SK-N-SH treated with all-trans-retinoic acid at 6 μM for 48 hours (cell line): ENCODE measurements at regions not wholly inside any gene's neighbourhood (a gene's known extent, or its start where the extent isn't known, plus 50 kb on each side); places are given as distances from the start of the nearest gene placed in this dataset.

Experiments
- ATAC-seq: fragments of 200-7000 bp; cut with Tn5 transposase; 3 replicates; pipeline ENCODE4 v1.9.1; 2020; ENCODE audit warnings: mild to moderate bottlenecking, moderate library complexity
- ARNTL ChIP-seq: fragments of 450-650 bp; formaldehyde crosslinking; IDR thresholded peaks from 2 replicates; pipeline ENCODE4 v1.5.0; 2020; ENCODE audit warnings: low read depth, mild to moderate bottlenecking, moderate library complexity, borderline replicate concordance
- CSDC2 ChIP-seq: fragments of 250-450 bp; sonication (Bioruptor Pico); IDR thresholded peaks from 2 replicates; pipeline ENCODE4 v1.5.0; 2020; ENCODE audit warnings: mild to moderate bottlenecking, moderate library complexity
- ESRRG ChIP-seq: fragments of 250-450 bp; sonication (Bioruptor Pico); IDR thresholded peaks from 2 replicates; pipeline ENCODE4 v1.6.1; 2021; ENCODE audit warnings: mild to moderate bottlenecking
- ISL1 ChIP-seq: fragments of 250-450 bp; sonication (Bioruptor Pico); IDR thresholded peaks from 2 replicates; pipeline ENCODE4 v2.1.2; 2022; ENCODE audit warnings: mild to moderate bottlenecking, moderate library complexity
- OSR1 ChIP-seq: fragments of 250-450 bp; sonication (Bioruptor Pico); IDR thresholded peaks from 2 replicates; pipeline ENCODE4 v1.8.0; 2022; ENCODE audit warnings: moderate library complexity, mild to moderate bottlenecking, inconsistent platforms
- POU6F1 ChIP-seq: fragments of 250-450 bp; sonication (Bioruptor Pico); IDR thresholded peaks from 2 replicates; pipeline ENCODE4 v1.8.0; 2021; ENCODE audit warnings: low read depth, mild to moderate bottlenecking, moderate library complexity, borderline replicate concordance
- PPARA ChIP-seq: fragments of 250-450 bp; sonication (Bioruptor Pico); IDR thresholded peaks from 2 replicates; pipeline ENCODE4 v1.5.0; 2020; ENCODE audit warnings: mild to moderate bottlenecking, borderline replicate concordance
- RARB ChIP-seq: fragments of 250-450 bp; sonication (Bioruptor Pico); IDR thresholded peaks from 2 replicates; pipeline ENCODE4 v1.8.0; 2021; ENCODE audit warnings: mild to moderate bottlenecking, moderate library complexity
- SNAI2 ChIP-seq: fragments of 250-450 bp; sonication (Bioruptor Pico); IDR thresholded peaks from 2 replicates; pipeline ENCODE4 v1.5.0; 2020; ENCODE audit warnings: mild to moderate bottlenecking, moderate library complexity
- TCF4 ChIP-seq: fragments of 250-450 bp; sonication (Bioruptor Pico); IDR thresholded peaks from 2 replicates; pipeline ENCODE4 v1.8.0; 2021; ENCODE audit warnings: mild to moderate bottlenecking, moderate library complexity, borderline replicate concordance
- TOX ChIP-seq: fragments of 250-450 bp; sonication (Bioruptor Pico); IDR thresholded peaks from 2 replicates; pipeline ENCODE4 v1.8.0; 2021; ENCODE audit warnings: mild to moderate bottlenecking, moderate library complexity, borderline replicate concordance
- TSHZ2 ChIP-seq: fragments of 250-450 bp; sonication (Bioruptor Pico); IDR thresholded peaks from 2 replicates; pipeline ENCODE4 v1.5.0; 2020; ENCODE audit warnings: mild to moderate bottlenecking, moderate library complexity
- ZFP30 ChIP-seq: fragments of 450-650 bp; formaldehyde crosslinking; IDR thresholded peaks from 2 replicates; pipeline ENCODE4 v1.5.0; 2022; ENCODE audit warnings: mild to moderate bottlenecking, moderate library complexity
- ZNF565 ChIP-seq: fragments of 450-650 bp; formaldehyde crosslinking; conservative IDR thresholded peaks from 2 replicates; pipeline ENCODE4 v1.5.0; 2020; ENCODE audit warnings: low read depth, mild to moderate bottlenecking, moderate library complexity
- ZNF70 ChIP-seq: fragments of 450-650 bp; formaldehyde crosslinking; IDR thresholded peaks from 2 replicates; pipeline ENCODE4 v1.5.0; 2020; ENCODE audit warnings: mild to moderate bottlenecking, moderate library complexity
- ZNF8 ChIP-seq: fragments of 450-650 bp; formaldehyde crosslinking; IDR thresholded peaks from 2 replicates; pipeline ENCODE4 v1.5.0; 2020; ENCODE audit warnings: mild to moderate bottlenecking, moderate library complexity
- TF ChIP-seq, protein P1 (sequence below): fragments of 250-450 bp; sonication (Bioruptor Pico); IDR thresholded peaks from 2 replicates; pipeline ENCODE4 v1.5.1; 2020; ENCODE audit warnings: low read depth, mild to moderate bottlenecking, moderate library complexity
- TF ChIP-seq, protein P2 (sequence below): fragments of 250-450 bp; sonication (Bioruptor Pico); IDR thresholded peaks from 2 replicates; pipeline ENCODE4 v1.5.1; 2021; ENCODE audit warnings: mild to moderate bottlenecking, moderate library complexity

DNA sequence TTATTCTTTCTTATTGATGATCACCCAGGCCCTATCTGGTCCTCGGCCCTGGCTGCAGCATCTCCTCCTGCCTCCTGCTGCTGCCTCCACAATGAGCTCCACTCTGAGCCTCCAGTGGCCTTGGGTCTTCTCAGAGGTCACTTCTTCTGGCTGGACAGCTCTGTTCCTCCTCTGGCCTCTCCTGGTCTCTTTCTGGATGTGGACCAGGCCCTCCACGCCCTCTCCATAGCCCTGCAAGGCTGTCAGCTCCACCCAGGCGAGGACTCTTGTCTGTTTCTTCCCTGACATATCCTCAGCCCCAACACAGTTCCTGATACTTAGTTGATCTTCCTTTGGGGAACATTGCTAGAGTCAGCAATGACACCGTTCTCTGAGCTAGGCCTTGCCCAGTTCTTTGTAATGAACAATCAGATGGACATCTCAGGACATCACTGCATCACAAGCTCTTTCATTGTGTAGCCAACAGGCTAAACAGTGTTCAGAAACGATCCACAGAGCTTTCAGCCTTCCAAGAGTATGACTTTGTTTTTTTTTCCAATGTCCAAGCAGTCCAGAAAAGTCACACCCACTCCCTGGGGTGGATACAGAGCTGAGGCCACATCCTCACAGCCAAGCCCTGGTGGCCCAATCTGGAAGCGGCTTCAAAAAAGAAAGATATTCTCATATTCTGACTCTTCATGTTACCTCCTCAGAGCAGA lies 62.5 kb upstream of the DNAH5 start:
- TF ChIP-seq ESRRG (CRISPR knock-in tag) (no peak), TCF4 (CRISPR knock-in tag) (no peak), SNAI2 (no peak), CSDC2 (CRISPR knock-in tag) (no peak)
- TF ChIP-seq, all 23 proteins: peak for 0
- no peak for ATAC-seq

DNA sequence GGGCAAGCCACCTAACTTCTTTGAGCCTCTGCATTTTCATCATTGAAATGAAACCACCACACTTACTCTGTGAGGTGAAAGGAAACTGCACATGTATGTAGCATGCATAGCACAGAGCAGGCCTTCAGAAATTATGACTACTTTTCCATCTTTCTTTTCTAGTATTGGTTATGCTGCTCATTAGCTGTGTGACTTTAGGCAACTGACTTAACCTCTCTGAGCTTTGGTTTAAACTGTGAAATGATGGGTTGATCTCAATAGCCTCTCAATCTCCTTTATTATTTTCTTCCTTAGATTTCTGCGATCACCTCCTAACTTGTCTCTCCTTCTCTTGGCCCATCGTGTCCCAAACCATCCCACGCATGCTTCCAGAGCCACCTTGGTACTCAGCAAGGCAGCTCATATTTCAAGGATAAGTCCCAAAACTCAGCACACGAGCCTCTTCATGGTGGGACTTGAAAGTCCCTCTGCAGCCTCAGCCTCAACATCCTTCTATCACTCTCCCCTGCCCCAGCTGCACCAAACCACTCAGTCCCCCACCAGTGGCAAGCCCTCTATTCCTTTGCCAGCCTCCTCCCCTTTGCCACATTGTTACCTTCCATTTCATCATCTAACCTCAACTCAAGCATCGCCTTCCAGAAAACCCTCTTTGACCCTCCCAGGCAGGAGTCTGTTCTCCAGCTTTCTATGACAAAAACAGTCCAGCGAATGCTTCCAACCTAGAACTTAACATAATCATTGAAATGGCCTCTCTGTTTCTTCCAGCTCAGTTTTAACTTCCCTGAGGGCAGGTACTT lies 60.3 kb upstream of the DNAH5 start:
- no peak for ATAC-seq
- TF ChIP-seq PPARA: no peak

GRCh38 chr5:14003936-14004335 lies 59.4 kb upstream of the DNAH5 start:
- ATAC-seq: no peak
- TF ChIP-seq POU6F1 (CRISPR knock-in tag) (no peak), ESRRG (CRISPR knock-in tag) (no peak), ZFP30 (CRISPR knock-in tag) (no peak), TOX (no peak), TSHZ2 (CRISPR knock-in tag) (no peak), RARB (CRISPR knock-in tag) (no peak), ZNF70 (no peak)
- TF ChIP-seq, all 23 proteins: peak for 0

- ATAC-seq: no peak
- TF ChIP-seq OSR1 (CRISPR knock-in tag) (no peak), POU6F1 (CRISPR knock-in tag) (no peak), ZNF565 (CRISPR knock-in tag) (no peak), ZNF8 (CRISPR knock-in tag) (no peak), RARB (CRISPR knock-in tag) (no peak), ESRRG (CRISPR knock-in tag) (no peak), TCF4 (CRISPR knock-in tag) (no peak), PPARA (no peak), ARNTL (CRISPR knock-in tag) (no peak), ISL1 (CRISPR knock-in tag) (no peak), ZNF70 (no peak)
- TF ChIP-seq, protein P1, sequence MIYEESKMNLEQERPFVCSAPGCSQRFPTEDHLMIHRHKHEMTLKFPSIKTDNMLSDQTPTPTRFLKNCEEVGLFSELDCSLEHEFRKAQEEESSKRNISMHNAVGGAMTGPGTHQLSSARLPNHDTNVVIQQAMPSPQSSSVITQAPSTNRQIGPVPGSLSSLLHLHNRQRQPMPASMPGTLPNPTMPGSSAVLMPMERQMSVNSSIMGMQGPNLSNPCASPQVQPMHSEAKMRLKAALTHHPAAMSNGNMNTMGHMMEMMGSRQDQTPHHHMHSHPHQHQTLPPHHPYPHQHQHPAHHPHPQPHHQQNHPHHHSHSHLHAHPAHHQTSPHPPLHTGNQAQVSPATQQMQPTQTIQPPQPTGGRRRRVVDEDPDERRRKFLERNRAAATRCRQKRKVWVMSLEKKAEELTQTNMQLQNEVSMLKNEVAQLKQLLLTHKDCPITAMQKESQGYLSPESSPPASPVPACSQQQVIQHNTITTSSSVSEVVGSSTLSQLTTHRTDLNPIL (CRISPR knock-in tag): no peak
- TF ChIP-seq, protein P2, sequence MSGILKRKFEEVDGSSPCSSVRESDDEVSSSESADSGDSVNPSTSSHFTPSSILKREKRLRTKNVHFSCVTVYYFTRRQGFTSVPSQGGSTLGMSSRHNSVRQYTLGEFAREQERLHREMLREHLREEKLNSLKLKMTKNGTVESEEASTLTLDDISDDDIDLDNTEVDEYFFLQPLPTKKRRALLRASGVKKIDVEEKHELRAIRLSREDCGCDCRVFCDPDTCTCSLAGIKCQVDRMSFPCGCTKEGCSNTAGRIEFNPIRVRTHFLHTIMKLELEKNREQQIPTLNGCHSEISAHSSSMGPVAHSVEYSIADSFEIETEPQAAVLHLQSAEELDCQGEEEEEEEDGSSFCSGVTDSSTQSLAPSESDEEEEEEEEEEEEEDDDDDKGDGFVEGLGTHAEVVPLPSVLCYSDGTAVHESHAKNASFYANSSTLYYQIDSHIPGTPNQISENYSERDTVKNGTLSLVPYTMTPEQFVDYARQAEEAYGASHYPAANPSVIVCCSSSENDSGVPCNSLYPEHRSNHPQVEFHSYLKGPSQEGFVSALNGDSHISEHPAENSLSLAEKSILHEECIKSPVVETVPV (CRISPR knock-in tag): no peak
Measured at GRCh38 chr5:14003513-14003912, 59.0 kb upstream of the DNAH5 start.
